Adrenal gland (tissue), 9 donors: ENCODE measurements at regions not wholly inside any gene's neighbourhood (a gene's known extent, or its start where the extent isn't known, plus 50 kb on each side); places are given as distances from the start of the nearest gene placed in this dataset.

ENCODE experiments used
- DNase-seq, 7 donors: peaks; one replicate each; pipeline ENCODE4 v3.0.0-alpha.2; 2019 to 2020
- H3K27ac ChIP-seq, 5 donors: fragments of 200-600 bp; sonication (generic) in 4 of 5; 1 replicate in 3 of 5; 2 replicates in 2 of 5; pipeline versions ENCODE4 v1.5.1 to v1.8.0; 2016 to 2020; ENCODE audit warnings: mild to moderate bottlenecking in 1 of 5
- H3K27me3 ChIP-seq: fragments of 200-600 bp; 2 replicates; pipeline ENCODE4 v1.8.0; 2021
- H3K36me3 ChIP-seq, 2 donors: fragments of 200-600 bp; replicated peaks in 1 of 2; 1 replicate in 1 of 2; 2 replicates in 1 of 2; pipeline versions ENCODE4 v1.5.1 to v1.8.0; 2018 to 2022
- H3K4me1 ChIP-seq, 2 donors: fragments of 200-600 bp; replicated peaks in 1 of 2; 1 replicate in 1 of 2; 2 replicates in 1 of 2; pipeline versions ENCODE4 v1.5.1 to v1.8.0; 2018 to 2021
- H3K4me3 ChIP-seq, 4 donors: fragments of 200-600 bp; sonication (generic) in 3 of 4; one replicate each; pipeline ENCODE4 v1.5.1; 2016 to 2018
- H3K9me3 ChIP-seq, 3 donors: fragments of 200-600 bp; sonication (generic) in 1 of 3; replicated peaks in 1 of 3; 1 replicate in 2 of 3; 2 replicates in 1 of 3; pipeline versions ENCODE4 v1.5.1 to v1.8.0; 2016 to 2021
- POLR2A ChIP-seq, 2 donors: fragments of 450-650 bp; IDR thresholded peaks; one replicate each; pipeline ENCODE4 v1.6.1; 2017; ENCODE audit warnings: antibody characterized with exemption in 2 of 2, mild to moderate bottlenecking in 2 of 2, moderate library complexity in 1 of 2
- WGBS, 4 donors: extraction: QIAGEN DNeasy Blood & Tissue Kit in 2 of 4; methylation state at CpG; one replicate each; pipeline versions ENCODE4 v1.1.5 to v1.1.7; 2013 to 2017; 5-methylcytosine and 5-hydroxymethylcytosine counted together
- intact Hi-C, 2 donors: fragments of 100-400 bp; cut with DNase I; formaldehyde crosslinking; loops; one replicate each; pipeline versions ENCODE4 v1.14.1 to v1.15.0; 2022 to 2023
- TF ChIP-seq, protein P1 (sequence below), 6 experiments: fragments of 450-650 bp in 4 of 6; fragments of 200-600 bp in 2 of 6; sonication (generic) in 1 of 6; IDR thresholded peaks; 1 replicate in 5 of 6; 2 replicates in 1 of 6; pipeline versions ENCODE4 v1.5.1 to v1.8.0; 2016 to 2021; ENCODE audit warnings: antibody characterized with exemption in 6 of 6, mild to moderate bottlenecking in 2 of 6, moderate library complexity in 1 of 6
- donor health status: healthy with polysubstance abuse.
- donor health status: Bipolar disorder and iron deficiency.
- donor health status: DM: yes; HTN: yes; CAD: no.
- donor health status: DM: no; HTN: no; CAD: no.
- donor health status: DM: no; HTN: no; CAD: no.

DNA sequence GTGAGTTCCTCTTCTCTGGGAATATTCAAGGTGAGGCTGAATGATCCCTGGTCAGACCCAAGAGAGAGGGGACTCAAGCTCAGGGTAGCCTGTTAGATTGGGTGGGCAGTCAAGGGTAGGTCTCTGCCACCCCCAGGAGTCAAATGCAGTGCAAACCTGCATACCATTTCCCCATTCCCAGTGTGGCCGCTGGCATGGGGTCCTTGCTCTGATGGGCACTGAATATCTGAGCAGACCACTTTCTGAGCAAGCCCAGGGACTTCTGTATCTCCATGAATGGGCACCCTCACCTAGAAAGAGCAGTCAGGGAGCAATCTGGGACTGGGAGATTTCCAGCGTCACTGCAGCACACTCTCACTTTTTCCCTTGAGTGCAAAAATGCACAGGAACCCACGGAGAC, 573.7 kb downstream of the BCL11B start:
- no peak for DNase-seq
- Histone ChIP-seq H3K9me3 (no peaks in the 10 kb centered on the region), H3K27me3 (no peaks in the 10 kb centered on the region), H3K27ac (no peak overlapping the region), H3K4me3 (no peak overlapping the region), H3K36me3 (no peaks in the 10 kb centered on the region), H3K4me1 (no peaks in the 10 kb centered on the region)
- TF ChIP-seq, protein P1, sequence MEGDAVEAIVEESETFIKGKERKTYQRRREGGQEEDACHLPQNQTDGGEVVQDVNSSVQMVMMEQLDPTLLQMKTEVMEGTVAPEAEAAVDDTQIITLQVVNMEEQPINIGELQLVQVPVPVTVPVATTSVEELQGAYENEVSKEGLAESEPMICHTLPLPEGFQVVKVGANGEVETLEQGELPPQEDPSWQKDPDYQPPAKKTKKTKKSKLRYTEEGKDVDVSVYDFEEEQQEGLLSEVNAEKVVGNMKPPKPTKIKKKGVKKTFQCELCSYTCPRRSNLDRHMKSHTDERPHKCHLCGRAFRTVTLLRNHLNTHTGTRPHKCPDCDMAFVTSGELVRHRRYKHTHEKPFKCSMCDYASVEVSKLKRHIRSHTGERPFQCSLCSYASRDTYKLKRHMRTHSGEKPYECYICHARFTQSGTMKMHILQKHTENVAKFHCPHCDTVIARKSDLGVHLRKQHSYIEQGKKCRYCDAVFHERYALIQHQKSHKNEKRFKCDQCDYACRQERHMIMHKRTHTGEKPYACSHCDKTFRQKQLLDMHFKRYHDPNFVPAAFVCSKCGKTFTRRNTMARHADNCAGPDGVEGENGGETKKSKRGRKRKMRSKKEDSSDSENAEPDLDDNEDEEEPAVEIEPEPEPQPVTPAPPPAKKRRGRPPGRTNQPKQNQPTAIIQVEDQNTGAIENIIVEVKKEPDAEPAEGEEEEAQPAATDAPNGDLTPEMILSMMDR (IDR thresholded peaks at IDR 0.05): no peak
- no peak for TF ChIP-seq POLR2A (IDR thresholded peaks at IDR 0.05)
- 76 to 90% (median 86%) methylated on average over 1 to 3 of the region's 3 CpGs for WGBS, 4 donors
- intact Hi-C loops: no loop called here

DNA sequence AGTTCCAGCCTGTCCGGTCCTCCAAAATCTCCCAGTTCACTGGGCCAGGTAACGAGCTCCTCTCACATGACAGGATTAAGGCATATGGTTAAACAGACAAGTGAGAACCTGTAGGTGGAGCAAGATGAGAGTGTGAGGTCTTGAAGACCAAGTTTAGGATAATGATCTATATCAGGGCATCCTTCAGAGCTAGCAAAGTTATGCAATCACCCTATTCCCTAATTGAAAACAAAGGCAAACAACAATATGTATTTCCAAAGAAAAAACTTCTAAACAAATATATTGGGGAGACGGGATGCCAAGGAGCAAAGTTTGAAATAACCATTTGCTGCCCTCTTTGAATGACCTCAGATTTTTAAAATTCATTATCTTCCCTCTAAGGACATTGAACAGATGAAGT, 571.2 kb downstream of the BCL11B start:
- H3K9me3 ChIP-seq: no peaks in the 10 kb centered on the region
- no peaks in the 10 kb centered on the region for H3K4me1 ChIP-seq
- WGBS, 4 donors: 71 to 80% (median 78%) methylated on average over 3 of the region's 3 CpGs
- no peaks in the 10 kb centered on the region for H3K27me3 ChIP-seq
- no peak for DNase-seq
- no peak for TF ChIP-seq POLR2A (IDR thresholded peaks at IDR 0.05)
- TF ChIP-seq, protein P1 (IDR thresholded peaks at IDR 0.05): no peak
- no peaks in the 10 kb centered on the region for H3K36me3 ChIP-seq
- H3K27ac ChIP-seq: no peak overlapping the region
- intact Hi-C loops: no loop called here
- no peak overlapping the region for H3K4me3 ChIP-seq

DNA sequence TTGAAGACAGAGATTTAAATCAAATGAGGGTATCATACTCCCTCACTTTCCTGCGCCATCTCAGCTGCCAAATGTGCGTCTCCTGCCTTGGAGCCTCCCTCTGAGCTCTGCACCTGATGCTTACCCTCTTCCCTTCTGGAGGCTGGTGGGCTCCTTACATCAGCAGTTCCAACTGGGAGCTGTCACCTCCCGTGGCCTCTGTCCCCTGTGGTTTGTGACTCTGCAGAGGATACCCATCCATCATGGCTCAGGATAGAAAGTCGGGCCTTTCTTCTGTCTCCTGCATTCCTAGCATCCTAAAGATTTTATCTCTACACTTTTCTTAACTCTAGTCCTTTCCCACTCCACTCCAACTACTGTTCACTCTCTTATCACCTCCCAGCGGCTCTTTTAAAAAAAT, 570.6 kb downstream of the BCL11B start:
- H3K27me3 ChIP-seq: no peaks in the 10 kb centered on the region
- 46 to 72% (median 57%) methylated on average over 5 of the region's 5 CpGs for WGBS, 4 donors

DNA sequence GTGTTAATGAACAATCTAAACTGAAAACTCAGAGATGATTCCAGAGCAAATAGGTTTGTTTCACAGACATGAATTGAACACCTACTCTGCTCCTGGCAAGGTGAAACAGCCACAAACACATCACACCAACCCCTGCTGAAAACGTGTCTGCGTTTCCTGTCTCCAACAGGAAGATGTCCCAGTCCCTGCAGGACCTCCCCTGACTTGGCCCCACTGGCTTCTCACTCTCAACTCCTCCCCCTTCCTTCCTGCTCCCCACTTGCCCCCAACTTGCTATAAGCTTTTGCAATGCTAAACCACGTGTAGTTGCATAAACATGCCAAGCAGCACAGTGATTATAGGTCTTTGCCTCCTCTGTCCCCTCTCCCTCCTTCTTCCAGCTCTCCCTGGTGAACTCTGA, 567.6 kb downstream of the BCL11B start:
- Histone ChIP-seq H3K4me3 (no peak overlapping the region), H3K27ac (no peak overlapping the region), H3K27me3 (no peaks in the 10 kb centered on the region), H3K36me3 (no peaks in the 10 kb centered on the region), H3K9me3 (no peaks in the 10 kb centered on the region), H3K4me1 (no peaks in the 10 kb centered on the region)
- no peak for TF ChIP-seq POLR2A (IDR thresholded peaks at IDR 0.05)
- TF ChIP-seq, protein P1 (IDR thresholded peaks at IDR 0.05): no peak
- intact Hi-C loops: no loop called here
- WGBS, 4 donors: 21 to 30% (median 24%) methylated on average over 3 of the region's 3 CpGs
- DNase-seq: no peak

More for the DNA sequence above, 570.6 kb downstream of the BCL11B start:
- Histone ChIP-seq H3K4me1 (no peaks in the 10 kb centered on the region), H3K36me3 (no peaks in the 10 kb centered on the region), H3K9me3 (no peaks in the 10 kb centered on the region), H3K27ac (no peak overlapping the region), H3K4me3 (no peak overlapping the region)
- intact Hi-C loops: no loop called here
- no peak for TF ChIP-seq POLR2A (IDR thresholded peaks at IDR 0.05)
- TF ChIP-seq, protein P1 (IDR thresholded peaks at IDR 0.05): no peak
- DNase-seq: no peak
